Cardiac muscle cell (in vitro differentiated cells and primary cell): ENCODE measurements at regions not wholly inside any gene's neighbourhood (a gene's known extent, or its start where the extent isn't known, plus 50 kb on each side); places are given as distances from the start of the nearest gene placed in this dataset.

ENCODE experiments used
- DNase-seq, 2 donors: peaks; one replicate each; pipeline versions ENCODE4 v3.0.0 to v3.0.0-alpha.2; 2010 to 2017; ENCODE audit warnings: low read depth in 1 of 2, low spot score in 1 of 2
- H3K27ac ChIP-seq: fragments of 200-600 bp; sonication (generic); 2 replicates; pipeline ENCODE4 v1.5.1; 2016
- H3K27me3 ChIP-seq: fragments of 200-600 bp; sonication (generic); 2 replicates; pipeline ENCODE4 v1.6.0; 2016; ENCODE audit warnings: control low read depth
- H3K36me3 ChIP-seq: fragments of 200-600 bp; sonication (generic); 2 replicates; pipeline ENCODE4 v1.5.1; 2016; ENCODE audit warnings: control low read depth
- H3K4me1 ChIP-seq: fragments of 200-600 bp; sonication (generic); 2 replicates; pipeline ENCODE4 v1.8.1; 2017; ENCODE audit warnings: low read depth, mild to moderate bottlenecking, mixed run types
- H3K4me3 ChIP-seq: fragments of 200-600 bp; sonication (generic); 2 replicates; pipeline ENCODE4 v1.5.1; 2016; ENCODE audit warnings: mild to moderate bottlenecking
- H3K9me3 ChIP-seq: fragments of 200-600 bp; sonication (generic); 2 replicates; pipeline ENCODE4 v1.5.1; 2017; ENCODE audit warnings: low read depth, mild to moderate bottlenecking, control low read depth
- CTCF ChIP-seq: IDR thresholded peaks from 2 replicates; pipeline ENCODE4 v1.5.1; 2012; ENCODE audit warnings: low read depth, mild to moderate bottlenecking, low read length

DNA sequence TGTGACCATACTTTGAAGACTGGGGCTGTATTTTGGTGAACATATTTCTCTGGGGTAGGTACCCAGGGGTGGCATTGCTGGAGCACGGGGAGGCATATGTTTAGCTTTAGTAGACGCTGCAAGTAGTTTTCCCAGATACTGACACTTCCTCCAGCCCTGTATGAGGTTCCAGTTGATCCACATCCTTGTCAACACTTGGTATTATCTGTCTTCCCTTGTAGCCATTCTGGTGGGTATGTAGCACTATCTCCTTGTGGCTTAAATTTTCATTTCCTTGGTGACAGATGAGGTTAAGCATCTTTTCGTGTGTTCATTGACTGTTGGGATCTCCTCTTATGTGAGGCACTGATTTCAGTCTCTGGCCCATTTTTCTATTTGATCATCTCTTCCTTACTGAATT is 179.1 kb downstream of the PHETA1 start:
- no peaks in the 10 kb centered on the region for H3K36me3 ChIP-seq
- H3K4me3 ChIP-seq: no peak overlapping the region
- no peaks in the 10 kb centered on the region for H3K4me1 ChIP-seq
- no peak for TF ChIP-seq CTCF
- H3K27ac ChIP-seq: no peak overlapping the region
- no peaks in the 10 kb centered on the region for H3K27me3 ChIP-seq
- no peaks in the 10 kb centered on the region for H3K9me3 ChIP-seq
- no peak for DNase-seq

DNA sequence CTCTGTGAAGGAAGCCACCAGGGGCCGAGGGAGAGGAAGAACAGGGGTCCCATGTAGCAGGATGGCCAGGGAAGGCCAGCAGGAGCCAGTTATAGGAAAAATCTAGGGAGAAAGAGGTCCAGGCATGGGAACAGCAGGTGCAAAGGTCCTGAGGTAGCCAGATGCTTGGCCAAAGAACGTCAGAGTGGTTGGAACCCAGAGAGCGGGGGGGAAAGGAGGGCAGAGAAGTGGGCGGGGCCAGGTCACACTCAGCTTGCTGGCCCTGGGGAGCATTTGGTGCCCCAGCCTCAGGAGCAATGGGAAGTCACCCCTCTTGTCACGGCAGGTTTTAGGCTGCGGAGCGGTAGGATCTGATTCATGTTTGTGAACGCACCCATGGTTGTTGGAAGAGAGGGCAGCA is 180.5 kb downstream of the PHETA1 start:
- no peak overlapping the region for H3K27ac ChIP-seq
- H3K9me3 ChIP-seq: no peaks in the 10 kb centered on the region
- no peaks in the 10 kb centered on the region for H3K4me1 ChIP-seq
- DNase-seq: no peak
- H3K27me3 ChIP-seq: no peaks in the 10 kb centered on the region
- H3K4me3 ChIP-seq: no peak overlapping the region
- no peak for TF ChIP-seq CTCF
- H3K36me3 ChIP-seq: no peaks in the 10 kb centered on the region

DNA sequence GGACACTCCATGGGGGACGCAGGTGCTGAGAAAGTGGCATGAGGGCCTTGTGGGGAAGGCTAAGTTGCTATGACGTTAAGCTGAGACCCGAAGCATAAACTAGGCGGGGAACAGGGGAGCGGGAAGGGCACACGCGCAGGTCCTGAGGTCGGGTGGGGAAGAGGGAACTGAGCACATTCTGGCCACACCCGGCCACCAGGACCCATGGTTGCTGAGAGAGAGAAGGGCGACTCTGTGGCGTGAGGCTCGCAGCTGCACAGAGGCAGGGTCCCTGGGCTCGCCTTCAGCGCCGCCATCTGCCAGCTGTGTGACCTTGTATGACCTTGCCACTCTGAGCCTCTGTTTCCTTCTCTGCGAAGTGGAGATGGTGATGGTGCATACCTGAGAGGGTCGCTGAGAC is 182.5 kb downstream of the PHETA1 start:
- H3K4me3 ChIP-seq: no peak overlapping the region
- peaks cover 4% of the 10 kb centered on the region for H3K4me1 ChIP-seq
- H3K9me3 ChIP-seq: no peaks in the 10 kb centered on the region
- no peak overlapping the region for H3K27ac ChIP-seq
- H3K27me3 ChIP-seq: no peaks in the 10 kb centered on the region
- no peak for TF ChIP-seq CTCF
- H3K36me3 ChIP-seq: no peaks in the 10 kb centered on the region
- no peak for DNase-seq

DNA sequence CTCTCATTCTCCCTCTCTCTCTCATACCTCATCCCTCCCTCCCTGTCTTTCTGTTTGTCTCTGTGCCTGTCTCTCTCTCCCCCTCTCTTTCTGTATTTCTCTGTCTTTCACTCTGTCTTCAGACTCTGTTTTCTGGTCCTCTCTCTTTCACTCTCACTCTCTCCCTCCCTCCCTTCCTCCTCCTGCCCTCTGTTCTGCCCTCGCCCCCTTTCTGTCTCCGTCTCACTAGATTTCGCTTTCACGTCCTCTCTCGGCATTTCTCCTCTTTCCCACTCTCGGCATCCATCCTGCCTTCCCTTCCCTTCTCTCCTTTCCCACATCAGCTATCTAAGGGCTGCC is 183.0 kb downstream of the PHETA1 start:
- H3K4me1 ChIP-seq: peaks cover 4% of the 10 kb centered on the region
- no peak for TF ChIP-seq CTCF
- H3K27me3 ChIP-seq: no peaks in the 10 kb centered on the region

GRCh38 chr12:111185206-111185888 is 183.5 kb downstream of the PHETA1 start:
- H3K36me3 ChIP-seq: no peaks in the 10 kb centered on the region
- no peak overlapping the region for H3K4me3 ChIP-seq
- H3K27me3 ChIP-seq: no peaks in the 10 kb centered on the region
- DNase-seq: no peak
- no peaks in the 10 kb centered on the region for H3K9me3 ChIP-seq
- TF ChIP-seq CTCF: no peak
- H3K4me1 ChIP-seq: peaks cover 4% of the 10 kb centered on the region
- H3K27ac ChIP-seq: no peak overlapping the region

More for the DNA sequence above, 183.0 kb downstream of the PHETA1 start:
- no peak overlapping the region for H3K4me3 ChIP-seq
- no peaks in the 10 kb centered on the region for H3K9me3 ChIP-seq
- H3K36me3 ChIP-seq: no peaks in the 10 kb centered on the region
- H3K27ac ChIP-seq: no peak overlapping the region
- no peak for DNase-seq
